ENCODE measurements at regions not wholly inside any gene's neighbourhood (a gene's known extent, or its start where the extent isn't known, plus 50 kb on each side); places are given as distances from the start of the nearest gene placed in this dataset.
"Not testable (repeated sequence)": the region's sequence is repeated elsewhere in the genome, so short reads cannot be mapped to it uniquely, and the experiment has no call there.

GRCh38 chr13:111413407-111414187, 93.2 kb downstream of the TEX29 start:
- DNase-seq (ENCODE audit: low spot score) = no peak

GRCh38 chr13:111414341-111414740, 93.9 kb downstream of the TEX29 start:
- no peak for DNase-seq (ENCODE audit: low spot score)

GRCh38 chr13:111415246-111415645, 94.8 kb downstream of the TEX29 start:
- no peak for DNase-seq (ENCODE audit: low spot score)

- DNase-seq (ENCODE audit: low spot score) = no peak
Observed at GRCh38 chr13:111415765-111416164, 95.3 kb downstream of the TEX29 start.

- DNase-seq (ENCODE audit: low spot score) = no peak
Observed at GRCh38 chr13:111418101-111418500, 97.7 kb downstream of the TEX29 start.

GRCh38 chr13:111420113-111420876, 99.9 kb downstream of the TEX29 start:
- no peak for DNase-seq (ENCODE audit: low spot score)

- DNase-seq (ENCODE audit: low spot score) = no peak
Observed at GRCh38 chr13:111421216-111421615, 100.8 kb downstream of the TEX29 start.

- no peak for DNase-seq (ENCODE audit: low spot score)
Observed at GRCh38 chr13:111422348-111422747, 101.9 kb downstream of the TEX29 start.

- peak; percentile 40 for DNase-seq (ENCODE audit: low spot score)
Observed at GRCh38 chr13:111423168-111423785, 102.8 kb downstream of the TEX29 start.

GRCh38 chr13:111424134-111424533, 103.7 kb downstream of the TEX29 start:
- DNase-seq (ENCODE audit: low spot score) = no peak

- no peak for DNase-seq (ENCODE audit: low spot score)
Observed at GRCh38 chr13:111425326-111425725, 104.9 kb downstream of the TEX29 start.

GRCh38 chr13:111429064-111429558, 108.7 kb downstream of the TEX29 start:
- DNase-seq (ENCODE audit: low spot score) = peak; percentile 39

GRCh38 chr13:111431206-111431605, 110.8 kb downstream of the TEX29 start:
- DNase-seq (ENCODE audit: low spot score) = no peak

GRCh38 chr13:111434578-111435159, 114.2 kb downstream of the TEX29 start:
- DNase-seq (ENCODE audit: low spot score) = no peak

- DNase-seq (ENCODE audit: low spot score) = no peak
Observed at GRCh38 chr13:111436446-111436845, 116.0 kb downstream of the TEX29 start.

GRCh38 chr13:111437417-111437816, 117.0 kb downstream of the TEX29 start:
- no peak for DNase-seq (ENCODE audit: low spot score)

GRCh38 chr13:111437856-111438547, 117.6 kb downstream of the TEX29 start:
- no peak for DNase-seq (ENCODE audit: low spot score)

- DNase-seq (ENCODE audit: low spot score) = not testable (repeated sequence)
Observed at GRCh38 chr13:111440492-111440891, 120.0 kb downstream of the TEX29 start.

- DNase-seq (ENCODE audit: low spot score) = no peak
Observed at GRCh38 chr13:111443981-111444380, 123.5 kb downstream of the TEX29 start.

GRCh38 chr13:111448504-111448903, 128.1 kb downstream of the TEX29 start:
- no peak for DNase-seq (ENCODE audit: low spot score)

GRCh38 chr13:111449041-111449440, 128.6 kb downstream of the TEX29 start:
- no peak for DNase-seq (ENCODE audit: low spot score)

GRCh38 chr13:111451402-111451801, 131.0 kb downstream of the TEX29 start:
- DNase-seq (ENCODE audit: low spot score) = no peak

Measured in A172 (cell line).